HG03097 (cell line): ENCODE measurements at regions not wholly inside any gene's neighbourhood (a gene's known extent, or its start where the extent isn't known, plus 50 kb on each side); places are given as distances from the start of the nearest gene placed in this dataset.
A peak's percentile ranks its signal among the peaks of the same experiment; 100 is the strongest.
"Not testable (repeated sequence)": the region's sequence is repeated elsewhere in the genome, so short reads cannot be mapped to it uniquely, and the experiment has no call there.

Source experiments
- ATAC-seq: cut with Tn5 transposase; IDR thresholded peaks from one replicate; pipeline ENCODE4 v1.9.1; 2021; ENCODE audit not compliant: unreplicated experiment, low FRiP score

GRCh38 chr3:18237251-18238005 lies 187.7 kb downstream of the SATB1 start:
- peak; percentile 92 for ATAC-seq

- no peak for ATAC-seq
Observed at GRCh38 chr3:18236726-18237125, 188.4 kb downstream of the SATB1 start.

GRCh38 chr3:18234717-18235335 lies 190.3 kb downstream of the SATB1 start:
- ATAC-seq, result no peak

GRCh38 chr3:18233987-18234716 lies 191.0 kb downstream of the SATB1 start:
- no peak for ATAC-seq

- no peak for ATAC-seq
Observed at GRCh38 chr3:18232317-18232716, 192.8 kb downstream of the SATB1 start.

GRCh38 chr3:18228060-18228459 lies 197.1 kb downstream of the SATB1 start:
- no peak for ATAC-seq

GRCh38 chr3:18225709-18226108 lies 199.4 kb downstream of the SATB1 start:
- ATAC-seq, result no peak

- ATAC-seq, result no peak
Observed at GRCh38 chr3:18224426-18224825, 200.7 kb downstream of the SATB1 start.

GRCh38 chr3:18223974-18224373 lies 201.2 kb downstream of the SATB1 start:
- ATAC-seq, result peak; percentile 29

DNA sequence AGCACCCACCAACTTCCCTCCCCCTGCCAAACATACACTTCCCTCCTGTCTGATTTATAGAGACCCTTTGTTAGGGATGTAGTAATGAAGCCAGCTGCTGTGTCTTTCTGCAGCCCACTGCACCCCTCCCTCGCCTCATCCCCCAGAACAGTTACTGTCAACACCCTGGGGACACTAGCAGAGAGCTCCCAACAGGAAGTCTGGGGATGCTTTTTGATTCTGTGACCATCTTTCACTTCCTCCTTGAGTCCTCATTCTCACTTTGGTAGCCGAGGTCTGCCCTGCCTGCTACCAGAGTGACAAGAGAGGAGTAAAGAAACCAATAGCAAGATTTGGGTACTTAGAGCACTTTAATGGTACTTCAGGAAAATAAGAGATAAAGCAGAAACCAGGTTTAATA lies 201.6 kb downstream of the SATB1 start:
- peak; percentile 100 for ATAC-seq

DNA sequence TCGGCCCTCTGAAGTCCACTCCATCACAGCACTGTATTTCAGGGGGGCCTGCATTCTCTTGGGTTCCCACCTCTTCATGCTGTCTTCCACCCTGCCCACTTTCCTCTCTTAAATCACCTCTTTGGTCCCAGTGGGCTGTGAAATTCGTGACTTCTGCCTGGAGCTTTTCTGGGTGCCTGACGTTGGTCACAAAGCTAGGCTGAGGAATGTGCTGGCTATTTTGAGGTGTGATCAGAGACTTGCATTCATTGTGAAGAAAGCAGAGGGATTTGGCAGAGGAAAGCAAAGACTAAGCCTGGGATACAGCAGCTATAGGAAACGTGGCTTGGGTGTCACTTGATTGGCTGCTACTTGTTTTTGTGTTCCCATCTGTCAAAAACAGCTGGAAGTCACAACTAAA lies 202.5 kb downstream of the SATB1 start:
- ATAC-seq, result no peak

DNA sequence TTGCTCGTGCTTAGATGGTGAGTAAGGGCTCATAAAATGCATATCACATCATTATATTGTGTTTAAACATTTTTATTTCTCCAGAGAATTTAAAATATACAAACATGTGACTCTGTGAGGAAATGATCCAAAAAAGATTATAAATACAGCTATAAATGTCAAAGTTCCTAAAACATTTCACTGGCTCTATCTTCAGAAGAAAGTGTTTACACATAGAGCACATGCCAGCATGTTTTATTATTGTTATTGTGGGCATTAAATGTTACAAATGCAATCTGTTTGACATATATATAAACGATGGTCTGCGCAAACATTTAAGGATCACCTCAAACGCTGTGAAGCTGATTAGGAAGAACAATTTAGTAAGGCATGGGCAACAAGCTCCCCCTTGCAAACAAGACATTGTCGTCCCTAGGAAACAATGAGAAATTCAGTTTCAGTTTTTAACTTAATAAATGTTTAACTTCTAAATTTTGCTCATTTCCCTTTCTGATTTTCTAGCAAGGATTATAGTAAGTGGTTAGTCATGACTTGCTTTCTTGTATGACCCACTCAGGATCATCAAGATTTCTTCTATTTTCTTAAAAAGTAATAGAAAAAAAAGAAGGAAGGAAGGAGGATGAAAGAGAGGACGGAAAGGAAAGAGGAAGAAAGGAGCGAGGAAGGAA lies 207.5 kb downstream of the SATB1 start:
- ATAC-seq, result peak; percentile 59

- ATAC-seq, result no peak
Observed at GRCh38 chr3:18216996-18217395, 208.1 kb downstream of the SATB1 start.

GRCh38 chr3:18215639-18216038 lies 209.5 kb downstream of the SATB1 start:
- no peak for ATAC-seq

DNA sequence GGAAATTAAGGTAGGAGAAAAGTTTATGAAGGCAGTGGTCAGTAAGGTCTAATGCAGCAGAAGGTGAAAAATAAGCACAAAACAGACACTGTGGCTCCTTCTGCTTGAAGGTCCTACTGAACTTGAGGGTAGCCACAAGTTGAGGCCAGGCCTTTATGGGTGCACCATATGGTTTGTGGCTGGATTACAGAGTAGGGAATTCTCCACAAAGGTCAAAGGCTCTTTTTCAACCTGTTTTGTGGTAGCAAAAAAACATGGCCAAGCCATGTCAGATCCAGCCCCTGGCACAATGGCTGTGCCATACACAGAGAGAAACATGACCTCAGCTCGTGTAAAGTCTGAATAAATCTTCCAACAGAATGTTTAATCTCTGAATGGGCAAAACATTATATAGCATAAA lies 214.0 kb downstream of the SATB1 start:
- no peak for ATAC-seq

- no peak for ATAC-seq
Observed at GRCh38 chr3:18208856-18209255, 216.3 kb downstream of the SATB1 start.

DNA sequence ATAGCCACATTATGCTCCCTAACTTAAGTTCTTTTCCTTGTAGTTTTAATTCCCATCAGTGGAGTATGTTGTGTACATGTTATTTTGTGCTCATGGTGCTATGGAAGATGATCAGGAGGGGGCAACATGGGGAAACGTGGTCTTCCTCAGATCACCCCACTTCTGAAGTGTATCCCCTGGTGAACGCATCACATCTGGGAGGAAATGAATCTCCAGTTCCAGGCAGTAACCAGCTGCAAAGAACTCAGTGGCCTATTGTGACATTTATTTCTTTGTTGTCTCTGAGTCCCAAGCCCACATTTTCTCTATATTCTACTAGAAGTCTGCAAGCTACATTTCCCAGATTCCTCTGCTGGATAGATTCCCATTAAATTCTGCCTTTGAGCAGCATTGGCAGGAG lies 217.0 kb downstream of the SATB1 start:
- ATAC-seq, result no peak

- ATAC-seq, result no peak
Observed at GRCh38 chr3:18207226-18207625, 217.9 kb downstream of the SATB1 start.

DNA sequence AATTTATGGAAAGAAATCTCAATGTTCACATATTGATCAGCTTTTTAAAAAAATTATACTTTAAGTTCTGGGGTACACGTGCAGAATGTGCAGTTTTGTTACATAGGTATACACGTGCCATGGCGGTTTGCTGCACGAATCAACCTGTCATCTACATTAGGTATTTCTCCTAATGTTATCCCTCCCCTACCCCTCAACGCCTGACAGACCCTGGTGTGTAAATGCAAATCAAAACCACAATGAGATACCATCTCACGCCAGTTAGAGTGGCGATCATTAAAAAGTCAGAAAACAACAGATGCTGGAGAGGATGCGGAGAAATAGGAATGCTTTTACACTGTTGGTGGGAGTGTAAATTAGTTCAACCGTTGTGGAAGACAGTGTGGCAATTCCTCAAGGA lies 219.4 kb downstream of the SATB1 start:
- ATAC-seq, result not testable (repeated sequence)

- ATAC-seq, result no peak
Observed at GRCh38 chr3:18201315-18201714, 223.8 kb downstream of the SATB1 start.

- ATAC-seq, result no peak
Observed at GRCh38 chr3:18199757-18200156, 225.4 kb downstream of the SATB1 start.
